CD4-positive, alpha-beta T cell treated with Interleukin-2 at 100 ng/mL for 4 hours (primary cell): ENCODE measurements at regions not wholly inside any gene's neighbourhood (a gene's known extent, or its start where the extent isn't known, plus 50 kb on each side); places are given as distances from the start of the nearest gene placed in this dataset.

Experiments
- DNase-seq: peaks from one replicate; pipeline ENCODE4 v3.0.0-alpha.2; 2020; ENCODE audit warnings: low spot score

GRCh38 chr5:133736512-133736911, 124.2 kb upstream of the FSTL4 start:
- no peak for DNase-seq

GRCh38 chr5:133735346-133735745, 123.0 kb upstream of the FSTL4 start:
- DNase-seq, result no peak

- DNase-seq, result no peak
Measured at GRCh38 chr5:133734916-133735315, 122.6 kb upstream of the FSTL4 start.

DNA sequence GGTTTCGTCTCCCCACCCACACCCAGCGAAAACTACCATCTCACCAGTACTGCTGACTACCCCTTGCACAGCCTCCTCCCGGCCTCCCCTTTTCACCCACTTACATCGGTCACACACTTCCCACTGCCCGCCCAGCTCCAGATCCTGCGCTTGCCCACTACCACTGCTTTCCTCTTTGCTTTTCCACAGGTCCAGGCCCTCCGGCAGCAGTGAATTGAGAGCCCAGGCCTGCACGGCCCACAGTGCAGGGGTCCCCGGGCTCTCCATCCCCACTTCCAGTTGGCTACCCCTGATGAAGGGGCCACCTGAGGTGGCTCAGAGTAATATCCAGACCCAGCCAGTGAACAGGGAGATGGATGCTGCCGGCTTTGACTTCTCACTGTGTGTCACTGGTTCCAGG, 120.2 kb upstream of the FSTL4 start:
- DNase-seq, result no peak

DNA sequence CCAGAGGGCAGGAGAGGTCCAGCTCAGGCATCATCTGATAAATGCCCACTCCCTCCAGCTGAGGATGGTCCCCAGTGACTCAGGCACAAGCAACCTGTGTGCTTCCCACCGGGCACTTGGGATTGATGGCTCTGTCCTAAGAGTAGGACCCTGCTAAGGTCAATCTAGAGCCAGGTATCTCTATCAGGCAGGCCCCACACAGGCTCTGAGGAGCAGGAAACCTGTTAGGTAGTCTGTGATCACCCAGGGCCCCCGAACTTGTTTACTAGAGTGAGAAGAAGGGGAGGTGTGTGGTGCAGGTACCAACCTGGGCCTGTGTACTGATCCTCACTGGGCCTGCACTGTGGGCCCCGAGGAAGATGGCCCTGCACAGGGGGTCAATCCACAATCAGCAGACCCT, 119.6 kb upstream of the FSTL4 start:
- no peak for DNase-seq

GRCh38 chr5:133730866-133731265, 118.5 kb upstream of the FSTL4 start:
- DNase-seq, result no peak

DNA sequence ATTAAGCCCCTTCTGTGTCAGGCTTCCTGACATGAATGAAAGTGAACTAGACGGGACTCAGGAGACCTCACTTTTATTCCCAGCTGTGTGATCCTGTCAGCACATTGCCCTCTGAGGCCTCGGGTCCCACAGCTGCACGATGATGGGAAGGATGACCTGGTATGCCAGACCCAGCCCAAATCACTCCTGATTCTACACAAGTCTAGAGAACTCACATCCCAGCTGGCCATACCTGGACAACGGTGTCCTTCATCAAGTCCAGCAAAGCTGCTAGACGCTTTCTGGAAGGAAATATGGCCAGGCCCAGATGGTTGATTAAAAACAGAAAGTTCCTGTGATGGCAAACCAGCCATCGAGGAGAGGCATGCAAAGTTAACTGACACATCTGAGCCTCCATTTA, 118.0 kb upstream of the FSTL4 start:
- no peak for DNase-seq

DNA sequence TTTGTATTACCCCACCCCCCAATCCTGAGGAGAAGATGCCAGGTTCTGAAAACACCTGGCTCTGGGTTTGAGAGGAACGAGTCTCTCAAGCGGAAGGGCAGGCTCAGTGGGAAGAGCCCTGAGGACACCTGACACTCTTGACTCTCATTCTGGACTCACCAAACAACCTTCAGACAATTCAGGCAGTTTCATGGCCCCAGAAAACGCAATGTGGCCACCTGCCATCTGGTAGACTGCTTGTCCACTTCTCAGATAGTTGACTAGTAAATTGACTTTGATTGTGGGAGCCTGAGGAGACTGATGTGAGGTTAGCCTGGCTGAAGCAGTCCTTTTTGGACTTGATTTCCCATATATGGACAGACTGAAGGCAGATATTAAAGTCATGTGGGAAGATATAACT, 117.5 kb upstream of the FSTL4 start:
- no peak for DNase-seq

DNA sequence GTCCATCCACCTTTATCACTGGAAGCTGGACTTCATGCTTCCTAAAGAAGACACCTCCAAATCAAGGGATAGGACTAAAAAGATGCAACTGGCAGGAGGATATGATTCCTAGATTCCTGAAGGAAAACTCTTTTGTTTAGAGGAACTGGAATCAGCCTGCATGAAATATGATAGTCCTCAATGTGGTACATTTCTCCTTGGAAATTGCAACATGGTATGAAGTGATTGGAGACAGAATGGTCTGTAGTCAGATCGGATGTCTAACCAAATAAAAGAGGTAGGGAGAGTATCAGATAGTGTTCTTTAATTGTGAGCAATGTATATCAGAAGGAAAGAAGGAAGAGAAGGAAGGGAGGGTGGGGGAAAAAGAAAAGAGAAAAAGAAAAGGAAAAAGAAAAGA, 116.1 kb upstream of the FSTL4 start:
- no peak for DNase-seq

- no peak for DNase-seq
Measured at GRCh38 chr5:133727636-133728035, 115.3 kb upstream of the FSTL4 start.

GRCh38 chr5:133723651-133724366, 111.5 kb upstream of the FSTL4 start:
- DNase-seq, result no peak

DNA sequence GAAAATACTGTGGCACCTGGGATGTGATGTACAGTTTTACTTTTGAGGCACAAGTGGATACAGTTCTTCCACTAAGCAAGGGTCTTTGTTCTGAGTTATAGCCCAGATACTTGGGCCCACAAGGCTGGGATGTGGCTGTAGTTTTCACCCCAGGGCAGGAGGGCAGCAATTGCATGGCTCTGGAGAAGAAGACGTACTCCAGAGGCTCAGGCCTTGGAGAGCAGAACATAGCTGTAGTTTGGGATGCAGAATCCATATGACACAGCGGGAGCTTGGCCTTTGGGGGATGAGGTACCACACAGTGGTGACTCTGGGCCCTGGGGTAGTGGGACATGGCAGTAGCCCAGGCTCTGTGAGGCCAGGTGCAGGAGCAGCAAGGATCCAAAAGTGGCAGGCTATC, 110.8 kb upstream of the FSTL4 start:
- DNase-seq, result no peak

- DNase-seq, result no peak
Measured at GRCh38 chr5:133721365-133721764, 109.0 kb upstream of the FSTL4 start.

DNA sequence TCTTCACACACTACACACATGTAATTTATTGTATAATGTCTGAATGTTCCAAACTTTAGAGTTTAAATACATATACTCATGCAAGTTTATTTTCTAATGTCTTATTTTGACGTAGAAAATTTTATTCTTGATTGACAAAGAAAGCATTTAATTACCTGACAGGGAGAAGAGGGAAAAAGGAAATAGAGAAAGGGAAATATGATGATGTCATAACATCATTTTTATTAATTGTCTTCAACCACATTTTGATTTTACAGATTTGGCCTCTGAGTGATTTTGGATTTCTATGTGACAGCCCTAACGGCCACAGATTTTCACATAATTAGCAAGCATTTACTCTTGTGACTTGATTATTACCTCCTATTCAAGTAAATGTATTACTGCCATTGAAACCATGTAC, 106.1 kb upstream of the FSTL4 start:
- DNase-seq, result no peak

GRCh38 chr5:133716532-133717183, 104.3 kb upstream of the FSTL4 start:
- no peak for DNase-seq

DNA sequence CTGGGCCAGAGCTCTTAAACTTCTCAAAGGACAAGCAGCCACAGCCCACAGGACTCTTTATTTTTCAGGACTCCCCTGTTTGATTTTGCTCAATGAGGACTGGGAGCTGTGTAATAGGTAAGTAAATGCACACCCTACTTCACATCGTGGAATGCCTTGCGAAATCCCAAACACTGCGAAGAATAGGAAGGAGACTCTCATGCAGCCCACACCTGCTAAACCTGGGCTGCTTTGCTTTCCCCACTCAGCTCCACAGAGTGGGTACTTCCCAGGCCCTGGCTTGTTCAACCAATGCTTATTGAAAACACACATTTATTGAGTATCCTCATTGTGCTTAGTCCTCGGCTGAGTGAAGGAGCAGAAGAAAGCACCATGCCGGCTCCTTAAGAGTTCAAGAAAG, 103.3 kb upstream of the FSTL4 start:
- no peak for DNase-seq

- DNase-seq, result no peak
Measured at GRCh38 chr5:133715216-133715615, 102.9 kb upstream of the FSTL4 start.

GRCh38 chr5:133714161-133714915, 102.0 kb upstream of the FSTL4 start:
- no peak for DNase-seq

DNA sequence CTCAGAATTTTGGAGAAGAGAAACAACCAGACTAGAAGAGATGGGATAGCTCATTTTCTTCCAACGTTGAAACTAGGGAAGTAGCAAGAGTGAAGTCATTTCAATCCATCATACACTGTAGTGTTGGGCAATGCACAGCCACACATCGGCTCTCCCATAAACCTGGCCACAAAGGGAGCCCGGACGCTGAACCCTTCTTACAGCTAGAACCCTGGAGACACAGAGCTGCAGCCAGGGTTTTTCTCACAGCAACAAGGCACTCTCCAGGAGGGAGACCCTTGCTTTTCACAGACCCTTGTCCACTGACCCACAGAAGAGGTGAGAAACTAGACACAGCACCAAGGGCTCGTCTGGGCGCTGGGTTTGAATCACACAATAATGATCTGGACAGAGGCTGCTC, 101.4 kb upstream of the FSTL4 start:
- no peak for DNase-seq

GRCh38 chr5:133713209-133713608, 100.9 kb upstream of the FSTL4 start:
- DNase-seq, result no peak

- no peak for DNase-seq
Measured at GRCh38 chr5:133712562-133712961, 100.2 kb upstream of the FSTL4 start.

GRCh38 chr5:133709209-133709725, 96.9 kb upstream of the FSTL4 start:
- DNase-seq, result no peak

DNA sequence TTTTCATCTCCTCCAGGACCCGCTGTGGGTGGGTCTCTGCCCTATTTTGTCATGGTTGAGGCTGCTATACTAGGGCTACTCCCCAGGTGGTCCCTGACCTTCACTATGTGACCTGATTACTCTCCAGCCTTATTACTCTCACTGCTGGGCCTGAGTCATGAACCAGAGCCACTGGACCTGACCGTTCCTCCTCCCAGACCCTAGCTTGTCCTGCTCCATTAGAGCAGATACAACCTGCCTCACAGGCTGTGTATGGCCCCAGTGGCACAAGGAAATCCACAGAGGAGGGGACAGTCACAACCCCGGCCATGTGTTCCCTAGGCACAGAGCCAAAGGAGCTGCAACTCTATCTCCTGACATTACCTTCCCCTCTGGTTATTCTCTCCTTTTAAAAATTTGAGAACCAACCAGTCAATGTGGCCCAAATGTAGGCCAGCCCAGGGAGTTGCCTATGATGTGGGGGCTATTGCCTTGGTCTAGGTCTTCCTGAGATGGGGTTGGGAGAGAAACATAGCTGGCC, 96.0 kb upstream of the FSTL4 start:
- no peak for DNase-seq
